Left colon (tissue), 2 donors: ENCODE measurements at regions not wholly inside any gene's neighbourhood (a gene's known extent, or its start where the extent isn't known, plus 50 kb on each side); places are given as distances from the start of the nearest gene placed in this dataset.
A peak's percentile ranks its signal among the peaks of the same experiment; 100 is the strongest.

Experiments used
- ATAC-seq: fragments of 200-7000 bp; cut with Tn5 transposase; one replicate; pipeline ENCODE4 v1.9.1; 2020; ENCODE audit warnings: mild to moderate bottlenecking, moderate library complexity
- DNase-seq, 2 donors: peaks; one replicate each; pipeline ENCODE4 v3.0.0-alpha.2; 2020
- intact Hi-C, 2 donors: fragments of 100-400 bp; cut with DNase I in 1 of 2; cut with micrococcal nuclease in 1 of 2; formaldehyde crosslinking; loops; one replicate each; pipeline versions ENCODE4 v1.11.2 to v1.14.0; 2022; cut with DNase I, micrococcal nuclease
- donor health status: DM: no; HTN: no; CAD: no.
- donor health status: DM: yes; HTN: yes; CAD: no.

DNA sequence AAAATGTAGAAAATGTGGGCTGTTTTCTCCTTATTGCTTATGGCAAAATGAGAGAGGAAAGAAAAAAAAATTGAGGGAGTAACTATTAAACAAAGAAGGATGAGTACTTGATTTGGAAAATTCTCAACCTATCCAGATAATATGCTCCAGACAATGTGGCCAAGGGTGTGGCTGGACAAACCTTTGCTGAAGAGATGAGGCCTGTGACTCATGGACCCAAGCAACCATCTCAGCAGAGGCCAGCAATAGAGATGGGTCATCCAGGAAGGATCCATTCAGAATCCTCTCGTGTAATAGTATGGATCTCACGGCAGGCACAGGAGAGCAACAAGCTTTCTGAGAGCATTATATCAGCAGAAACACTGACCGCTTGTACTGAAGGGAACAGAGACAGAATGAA lies 120.3 kb upstream of the CELF2 start:
- DNase-seq = no peak
- intact Hi-C loops = no loop called here
- ATAC-seq = no peak

DNA sequence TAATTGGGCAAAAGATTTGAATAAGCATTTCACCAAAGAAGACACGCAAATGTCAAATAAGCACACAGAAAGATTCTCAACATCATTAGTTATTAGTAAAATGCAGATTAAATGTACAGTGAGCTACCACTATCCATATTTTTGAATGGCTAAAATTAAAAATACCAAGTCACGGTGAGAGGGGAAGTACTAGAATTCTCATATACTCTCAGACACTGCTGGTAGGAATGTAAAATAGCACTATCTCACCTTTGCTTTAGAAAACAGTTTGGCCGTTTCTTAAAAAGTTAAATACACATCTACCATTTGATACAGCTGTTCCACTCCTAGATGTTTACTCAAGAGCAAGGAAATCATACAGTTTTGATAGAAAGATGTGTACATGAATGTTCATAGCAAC lies 115.8 kb upstream of the CELF2 start:
- ATAC-seq (no peak), DNase-seq (no peak)
- intact Hi-C loops = no loop called here

DNA sequence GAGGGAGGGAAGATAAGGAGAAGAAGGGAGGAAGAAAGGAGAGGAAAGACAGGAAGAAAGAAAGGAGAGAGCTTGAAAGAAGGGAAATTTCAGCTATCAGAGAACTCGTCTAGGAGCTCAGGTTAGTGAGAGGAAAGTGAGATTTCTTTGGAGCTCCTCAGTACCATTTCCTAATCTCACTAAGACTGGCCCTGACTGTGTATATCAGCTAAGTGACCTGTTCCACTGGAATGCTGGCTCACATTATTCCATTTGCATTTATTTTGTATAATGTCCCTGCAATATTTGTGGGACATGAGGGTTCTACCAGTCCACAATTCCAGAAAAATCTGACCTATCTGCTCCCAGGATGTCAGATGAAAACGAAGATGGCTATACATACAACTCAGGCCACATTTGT lies 114.7 kb upstream of the CELF2 start:
- intact Hi-C loops = no loop called here

GRCh38 chr10:10903620-10904019 lies 114.1 kb upstream of the CELF2 start:
- intact Hi-C loops = no loop called here
- no peak for DNase-seq
- no peak for ATAC-seq

More for the DNA sequence above, 114.7 kb upstream of the CELF2 start:
- DNase-seq (no peak), ATAC-seq (no peak)

DNA sequence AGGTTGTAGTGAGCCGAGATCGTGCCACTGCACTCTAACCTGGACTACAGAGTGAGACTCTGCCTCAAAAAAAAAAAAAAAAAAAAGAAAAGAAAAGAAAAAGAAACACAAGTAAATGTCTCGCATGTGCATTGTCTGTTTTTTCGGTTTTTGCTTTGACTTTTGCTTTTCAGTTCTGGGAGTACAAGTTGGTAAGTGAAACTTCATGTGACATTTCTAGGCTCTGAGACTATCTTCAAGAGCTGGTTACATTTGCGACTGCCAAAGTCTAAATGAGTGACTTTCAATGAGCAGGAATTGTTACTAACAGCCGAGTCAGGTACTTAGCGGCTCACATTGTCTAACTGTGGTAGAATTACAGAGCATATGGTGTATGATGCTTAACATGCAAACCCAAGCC lies 107.0 kb upstream of the CELF2 start:
- ATAC-seq (no peak), DNase-seq (no peak)
- intact Hi-C loops = no loop called here

DNA sequence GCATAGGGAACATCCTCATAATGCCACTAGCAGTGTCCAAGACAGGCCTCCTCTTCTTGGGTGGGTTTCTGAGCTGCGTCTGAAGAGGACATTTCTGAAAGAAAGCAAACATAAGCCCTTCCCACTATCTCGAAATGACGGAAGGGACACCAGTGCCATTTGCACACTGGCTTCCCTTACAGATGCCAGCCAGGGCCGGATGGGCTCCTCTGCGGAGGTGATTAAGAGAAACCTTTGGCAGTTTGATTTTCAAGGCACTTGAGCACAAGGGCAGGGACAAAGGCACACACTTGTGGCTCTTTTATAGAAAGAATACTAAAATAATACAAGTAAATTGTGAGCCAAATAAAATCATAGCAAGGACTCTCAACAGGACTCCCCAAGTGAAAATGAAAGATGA lies 106.6 kb upstream of the CELF2 start:
- ATAC-seq (no peak), DNase-seq (no peak)
- intact Hi-C loops = no loop called here

DNA sequence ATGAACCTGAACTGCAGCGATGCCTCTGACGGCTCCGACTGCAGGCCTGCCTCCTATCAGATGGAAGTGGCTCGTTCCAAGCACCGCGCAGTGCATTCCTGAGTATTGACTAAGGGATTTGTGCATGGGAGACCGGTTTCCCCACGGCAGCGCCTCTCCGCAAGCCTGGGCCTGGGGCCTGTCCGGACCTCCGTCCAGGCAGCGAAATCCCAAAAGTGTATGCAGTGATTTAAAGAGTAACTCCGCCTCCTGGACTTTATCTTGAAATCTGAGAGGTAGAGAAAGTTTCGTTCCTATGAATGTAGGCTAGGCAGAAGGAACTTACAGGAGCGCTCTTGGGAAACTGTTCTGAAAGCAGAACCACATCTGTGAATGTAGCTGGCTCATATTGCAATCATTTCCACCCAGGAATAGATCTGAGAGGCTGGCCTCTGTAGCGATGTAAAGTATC lies 106.2 kb upstream of the CELF2 start:
- no peak for ATAC-seq
- intact Hi-C loops = no loop called here
- DNase-seq = peak; percentile 23 to 45

DNA sequence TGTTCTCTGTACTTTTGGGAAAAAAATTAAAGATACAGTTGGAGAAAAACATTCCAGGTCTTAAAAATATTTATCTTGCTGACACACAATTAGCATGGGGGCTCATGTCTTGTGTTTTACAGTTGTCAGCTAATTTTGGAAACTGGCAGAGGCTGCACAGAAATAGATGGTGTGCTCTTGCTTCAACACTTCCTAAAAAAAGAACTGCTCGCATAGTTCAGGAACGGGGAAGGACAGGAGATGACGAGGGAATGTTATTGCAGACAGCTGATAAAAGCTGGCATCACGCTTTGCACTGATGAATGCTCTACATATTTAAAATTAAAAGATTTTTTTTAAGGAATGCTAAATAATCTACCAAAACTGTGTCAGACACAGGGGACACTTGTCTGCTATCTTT lies 103.5 kb upstream of the CELF2 start:
- ATAC-seq = no peak
- no peak for DNase-seq
- intact Hi-C loops = no loop called here

GRCh38 chr10:10915215-10915614 lies 102.5 kb upstream of the CELF2 start:
- DNase-seq (no peak), ATAC-seq (no peak)
- intact Hi-C loops = no loop called here

GRCh38 chr10:10917031-10917430 lies 100.6 kb upstream of the CELF2 start:
- intact Hi-C loops = no loop called here
- ATAC-seq (no peak), DNase-seq (no peak)

- DNase-seq = no peak
- ATAC-seq = no peak
- intact Hi-C loops = no loop called here
Measured at GRCh38 chr10:10919976-10920375, 97.7 kb upstream of the CELF2 start.

DNA sequence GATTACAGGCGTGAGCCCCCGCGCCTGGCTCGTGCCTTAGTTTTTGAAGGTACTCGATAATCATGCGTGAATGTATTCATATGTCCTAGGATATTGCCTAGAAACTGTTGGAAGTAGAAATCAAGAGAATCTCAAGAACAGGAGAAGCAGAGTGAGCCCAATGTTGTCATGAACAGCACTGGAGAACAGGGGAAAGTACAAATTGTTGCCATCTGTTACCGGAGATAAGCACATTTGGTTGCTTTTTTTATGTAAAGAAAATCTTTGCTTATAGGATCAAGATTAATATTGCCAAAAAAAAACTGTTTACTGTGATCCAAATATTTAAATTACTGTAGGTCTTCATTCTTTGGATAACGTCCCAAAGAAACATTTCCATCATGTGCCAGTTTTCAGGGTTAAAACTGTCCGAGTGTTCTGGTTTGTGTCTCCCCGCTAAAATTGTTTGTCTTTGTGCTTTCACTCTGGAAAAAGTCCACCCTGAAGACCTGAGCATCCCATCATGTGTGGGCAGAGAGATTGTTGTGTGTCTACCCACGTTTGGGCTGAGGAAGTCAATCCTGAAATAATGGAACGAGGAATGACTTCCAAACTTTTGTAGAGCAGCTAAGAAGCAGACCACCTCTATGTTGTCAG lies 95.7 kb upstream of the CELF2 start:
- ATAC-seq (no peak), DNase-seq (no peak)
- intact Hi-C loops = no loop called here

- ATAC-seq (no peak), DNase-seq (no peak)
- intact Hi-C loops = no loop called here
Measured at GRCh38 chr10:10923029-10923651, 94.5 kb upstream of the CELF2 start.

DNA sequence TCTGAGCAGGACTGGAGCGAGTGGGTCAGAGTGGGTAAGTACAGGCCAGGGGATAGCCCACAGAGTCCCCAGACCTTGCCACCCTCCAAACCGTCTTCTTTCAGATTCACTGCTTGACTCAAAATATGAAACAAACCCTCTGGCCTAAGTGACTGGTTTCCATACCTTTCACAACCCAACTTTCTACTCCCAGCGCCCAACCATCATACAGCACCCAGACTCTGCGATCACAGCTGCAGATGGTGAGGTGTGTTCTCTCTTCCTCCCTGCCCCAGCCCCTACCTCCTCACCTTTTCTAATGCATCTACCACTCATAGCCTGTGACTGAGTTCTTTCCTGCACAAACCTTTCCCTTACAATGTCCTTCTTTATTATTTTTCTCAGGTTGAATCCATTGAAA lies 92.0 kb upstream of the CELF2 start:
- DNase-seq (no peak), ATAC-seq (no peak)
- intact Hi-C loops = no loop called here

DNA sequence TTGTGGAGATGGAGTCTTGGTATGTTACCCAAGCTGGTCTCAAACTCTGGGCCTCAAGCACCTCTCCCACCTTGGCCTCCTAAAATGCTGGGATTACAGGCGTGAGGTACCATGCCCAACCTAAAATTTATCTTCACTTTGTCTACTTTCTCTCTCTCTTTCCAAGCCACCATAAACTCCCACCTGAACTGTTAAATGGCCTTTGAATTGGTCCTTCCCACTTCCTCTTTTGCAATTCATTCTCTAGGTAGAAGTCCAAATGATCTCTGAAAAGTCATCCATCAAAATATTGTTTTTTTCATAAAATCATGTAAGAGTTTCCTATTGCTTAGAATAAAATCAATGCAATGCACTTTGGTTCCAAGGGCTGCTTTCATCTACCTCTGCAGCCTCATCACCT lies 90.1 kb upstream of the CELF2 start:
- intact Hi-C loops = no loop called here
- no peak for ATAC-seq
- DNase-seq = no peak

- no peak for DNase-seq
- intact Hi-C loops = no loop called here
- no peak for ATAC-seq
Measured at GRCh38 chr10:10930979-10931743, 86.5 kb upstream of the CELF2 start.

- no peak for DNase-seq
- intact Hi-C loops = no loop called here
- ATAC-seq = no peak
Measured at GRCh38 chr10:10935032-10935431, 82.6 kb upstream of the CELF2 start.

DNA sequence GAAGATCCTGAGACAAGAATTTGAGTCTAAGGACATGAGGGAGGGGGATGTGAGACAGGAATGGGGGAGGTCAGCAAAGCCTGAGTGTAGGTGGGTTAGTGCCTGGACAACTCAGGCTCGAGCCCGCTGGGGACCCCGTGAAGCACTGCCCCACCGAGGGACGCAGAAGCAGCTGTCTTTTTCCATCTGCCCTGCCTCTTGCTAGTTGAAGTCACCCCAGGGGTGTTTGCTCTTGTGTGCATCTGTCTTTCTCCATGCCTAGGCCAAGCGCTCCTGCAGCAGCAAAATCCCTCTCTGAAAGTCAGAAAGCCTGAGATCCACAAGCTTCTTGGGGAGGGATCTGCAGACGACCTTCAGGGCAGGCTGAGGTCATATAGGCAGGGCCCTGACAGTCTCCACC lies 79.0 kb upstream of the CELF2 start:
- no peak for ATAC-seq
- intact Hi-C loops = no loop called here
- no peak for DNase-seq

GRCh38 chr10:10941127-10941730 lies 76.4 kb upstream of the CELF2 start:
- intact Hi-C loops = no loop called here
- no peak for DNase-seq
- ATAC-seq = no peak

GRCh38 chr10:10942441-10942840 lies 75.2 kb upstream of the CELF2 start:
- no peak for ATAC-seq
- DNase-seq = no peak
- intact Hi-C loops = no loop called here
